ENCODE measurements at regions not wholly inside any gene's neighbourhood (a gene's known extent, or its start where the extent isn't known, plus 50 kb on each side); places are given as distances from the start of the nearest gene placed in this dataset.
"Not testable (repeated sequence)": the region's sequence is repeated elsewhere in the genome, so short reads cannot be mapped to it uniquely, and the experiment has no call there.

- not testable (repeated sequence) for H3K4me3 ChIP-seq (ENCODE audit: low read length); H3K27me3 ChIP-seq (replicated peaks; ENCODE audit: control insufficient read depth, insufficient read depth, low read length); H3K36me3 ChIP-seq (ENCODE audit: control insufficient read depth, insufficient read depth, low read length, severe bottlenecking); DNase-seq (ENCODE audit: low read depth); H3K9ac ChIP-seq (ENCODE audit: low read length); H3K4me1 ChIP-seq (ENCODE audit: control insufficient read depth, insufficient read depth, low read length); H3K9me3 ChIP-seq (ENCODE audit: control insufficient read depth, low read length)
These were observed 150.7 kb downstream of the TBC1D2B start for GRCh38 chr15:77926789-77927188.

- not testable (repeated sequence) for H3K4me3 ChIP-seq (ENCODE audit: low read length); H3K9ac ChIP-seq (ENCODE audit: low read length); DNase-seq (ENCODE audit: low read depth); H3K9me3 ChIP-seq (ENCODE audit: control insufficient read depth, low read length); H3K27me3 ChIP-seq (replicated peaks; ENCODE audit: control insufficient read depth, insufficient read depth, low read length); H3K36me3 ChIP-seq (ENCODE audit: control insufficient read depth, insufficient read depth, low read length, severe bottlenecking); H3K4me1 ChIP-seq (ENCODE audit: control insufficient read depth, insufficient read depth, low read length)
These were observed 151.2 kb downstream of the TBC1D2B start for GRCh38 chr15:77926296-77926695.

DNA sequence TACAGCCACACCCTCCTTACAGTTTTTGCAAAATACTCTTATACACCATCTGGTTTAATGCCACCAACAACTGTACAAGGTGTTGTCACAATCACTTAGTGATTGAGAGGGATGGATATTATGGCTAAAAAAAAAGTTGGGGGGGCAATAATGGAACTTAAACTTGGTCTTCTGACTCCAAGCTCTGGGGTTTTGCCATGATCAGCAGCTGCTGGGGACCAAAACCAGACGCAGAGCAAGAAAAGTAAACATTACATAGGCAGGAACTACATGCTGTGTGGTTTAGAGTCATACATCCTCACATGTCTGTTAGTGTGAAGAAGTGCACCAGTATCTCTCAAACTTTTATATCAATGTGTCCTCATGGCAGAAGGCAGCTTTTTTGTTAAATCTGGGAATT lies 152.4 kb downstream of the TBC1D2B start:
- H3K4me1 ChIP-seq (ENCODE audit: control insufficient read depth, insufficient read depth, low read length); H3K4me3 ChIP-seq (ENCODE audit: low read length); DNase-seq (ENCODE audit: low read depth); H3K36me3 ChIP-seq (ENCODE audit: control insufficient read depth, insufficient read depth, low read length, severe bottlenecking); H3K27me3 ChIP-seq (replicated peaks; ENCODE audit: control insufficient read depth, insufficient read depth, low read length); H3K9me3 ChIP-seq (ENCODE audit: control insufficient read depth, low read length); H3K9ac ChIP-seq (ENCODE audit: low read length): not testable (repeated sequence)

- no peaks in the 10 kb centered on the region for H3K9me3 ChIP-seq (ENCODE audit: control insufficient read depth, low read length)
- H3K4me3 ChIP-seq (ENCODE audit: low read length), result no peak overlapping the region
- H3K9ac ChIP-seq (ENCODE audit: low read length), result no peak overlapping the region
- no peaks in the 10 kb centered on the region for H3K36me3 ChIP-seq (ENCODE audit: control insufficient read depth, insufficient read depth, low read length, severe bottlenecking)
- H3K4me1 ChIP-seq (ENCODE audit: control insufficient read depth, insufficient read depth, low read length), result no peaks in the 10 kb centered on the region
- peaks cover 4% of the 10 kb centered on the region for H3K27me3 ChIP-seq (replicated peaks; ENCODE audit: control insufficient read depth, insufficient read depth, low read length)
- no peak for DNase-seq (ENCODE audit: low read depth)
These were observed 155.8 kb downstream of the TBC1D2B start for GRCh38 chr15:77921664-77922063.

DNA sequence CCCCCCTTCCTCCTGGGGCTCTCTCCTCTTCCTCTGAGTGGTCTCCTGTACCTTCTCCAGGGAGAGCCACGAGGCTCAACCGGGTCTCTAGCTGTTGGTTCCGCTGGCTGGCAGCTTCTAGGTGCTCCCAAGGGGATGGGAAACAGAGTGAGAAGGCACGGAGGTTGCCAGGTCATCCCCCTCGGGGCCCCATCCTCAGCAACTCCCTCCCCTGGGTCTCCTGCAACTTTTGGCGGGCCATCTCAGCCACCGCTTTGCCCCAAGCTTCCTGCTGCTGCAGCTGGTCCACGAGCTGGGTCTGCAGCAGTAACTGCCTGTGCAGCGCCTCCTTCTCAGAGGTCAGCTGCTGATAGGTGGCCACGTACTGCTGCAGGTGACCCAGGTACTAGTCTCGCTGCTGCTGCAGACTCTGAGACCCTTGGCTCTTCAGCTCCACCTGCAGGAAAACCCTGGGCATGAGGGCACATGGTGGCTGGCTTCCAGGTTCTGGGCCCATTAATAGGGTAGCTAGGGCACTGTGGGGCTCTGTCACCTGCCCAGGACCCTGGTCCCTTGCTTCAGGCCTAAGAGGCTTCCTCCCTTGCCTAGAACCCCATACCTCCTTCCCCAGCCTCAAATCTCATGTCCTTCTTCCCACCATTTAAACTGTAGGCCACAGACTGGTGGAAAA lies 160.4 kb downstream of the TBC1D2B start:
- H3K9ac ChIP-seq (ENCODE audit: low read length); H3K4me1 ChIP-seq (ENCODE audit: control insufficient read depth, insufficient read depth, low read length); H3K27me3 ChIP-seq (replicated peaks; ENCODE audit: control insufficient read depth, insufficient read depth, low read length); H3K36me3 ChIP-seq (ENCODE audit: control insufficient read depth, insufficient read depth, low read length, severe bottlenecking); H3K4me3 ChIP-seq (ENCODE audit: low read length); H3K9me3 ChIP-seq (ENCODE audit: control insufficient read depth, low read length); DNase-seq (ENCODE audit: low read depth): not testable (repeated sequence)

DNA sequence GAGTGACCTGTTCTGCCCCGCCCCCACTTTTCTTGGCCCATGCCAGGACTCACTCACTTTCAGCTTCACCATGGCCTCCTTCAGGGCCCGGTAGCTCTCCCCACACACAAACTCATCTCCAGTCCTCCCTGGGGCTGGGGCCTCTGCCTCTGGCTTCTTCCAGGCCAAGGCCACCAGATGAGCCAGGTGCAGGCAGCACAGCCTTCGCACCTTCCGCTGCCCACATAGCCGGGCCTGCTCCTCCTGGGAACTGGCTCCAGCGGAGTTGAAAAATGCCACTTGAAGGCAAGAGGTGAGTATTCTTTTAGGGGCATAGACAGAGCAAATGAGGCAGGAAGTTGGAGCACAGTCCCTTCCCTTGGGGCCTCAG lies 161.6 kb downstream of the TBC1D2B start:
- H3K9me3 ChIP-seq (ENCODE audit: control insufficient read depth, low read length); H3K36me3 ChIP-seq (ENCODE audit: control insufficient read depth, insufficient read depth, low read length, severe bottlenecking); H3K4me3 ChIP-seq (ENCODE audit: low read length); DNase-seq (ENCODE audit: low read depth); H3K9ac ChIP-seq (ENCODE audit: low read length); H3K27me3 ChIP-seq (replicated peaks; ENCODE audit: control insufficient read depth, insufficient read depth, low read length); H3K4me1 ChIP-seq (ENCODE audit: control insufficient read depth, insufficient read depth, low read length): not testable (repeated sequence)

DNA sequence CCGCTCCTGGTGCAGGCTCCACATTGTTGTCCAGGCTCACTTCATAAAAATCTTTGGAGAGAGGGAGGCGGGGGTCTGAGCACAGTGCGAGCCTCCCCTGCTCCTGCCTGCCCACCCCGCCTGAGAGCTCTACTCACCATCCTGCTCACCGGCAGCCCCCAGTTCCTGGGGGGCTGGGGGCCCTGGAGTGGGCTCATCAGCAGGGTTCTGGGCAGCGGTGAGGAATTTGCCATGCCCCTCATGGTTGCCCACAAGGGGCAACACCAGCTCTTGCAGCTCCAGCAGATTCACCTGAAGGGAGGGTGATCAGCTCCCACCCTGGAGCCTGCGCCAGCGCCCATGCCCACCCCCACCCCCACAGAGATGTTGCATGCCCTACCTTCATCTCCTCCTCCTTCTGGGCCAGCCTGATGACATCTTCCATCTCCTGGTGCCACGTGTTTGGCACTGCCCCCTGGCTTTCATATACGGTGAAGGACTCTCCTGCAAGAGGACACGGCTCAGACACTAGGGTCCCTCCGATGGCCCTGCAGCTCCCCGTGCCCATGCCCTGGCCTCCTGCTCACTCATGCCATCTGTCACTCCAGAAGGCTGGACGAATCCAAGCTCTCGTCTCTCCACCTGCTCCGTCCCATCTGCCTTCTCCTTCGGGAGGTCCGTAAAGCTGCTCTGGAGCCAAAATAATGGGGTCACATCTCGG lies 162.1 kb downstream of the TBC1D2B start:
- H3K9me3 ChIP-seq (ENCODE audit: control insufficient read depth, low read length), result no peaks in the 10 kb centered on the region
- DNase-seq (ENCODE audit: low read depth), result no peak
- peaks cover 3% of the 10 kb centered on the region for H3K27me3 ChIP-seq (replicated peaks; ENCODE audit: control insufficient read depth, insufficient read depth, low read length)
- H3K36me3 ChIP-seq (ENCODE audit: control insufficient read depth, insufficient read depth, low read length, severe bottlenecking), result no peaks in the 10 kb centered on the region
- H3K9ac ChIP-seq (ENCODE audit: low read length), result no peak overlapping the region
- no peaks in the 10 kb centered on the region for H3K4me1 ChIP-seq (ENCODE audit: control insufficient read depth, insufficient read depth, low read length)
- H3K4me3 ChIP-seq (ENCODE audit: low read length), result no peak overlapping the region

GRCh38 chr15:77914531-77914930 lies 163.0 kb downstream of the TBC1D2B start:
- H3K9ac ChIP-seq (ENCODE audit: low read length); H3K27me3 ChIP-seq (replicated peaks; ENCODE audit: control insufficient read depth, insufficient read depth, low read length); H3K4me1 ChIP-seq (ENCODE audit: control insufficient read depth, insufficient read depth, low read length); DNase-seq (ENCODE audit: low read depth); H3K36me3 ChIP-seq (ENCODE audit: control insufficient read depth, insufficient read depth, low read length, severe bottlenecking); H3K4me3 ChIP-seq (ENCODE audit: low read length); H3K9me3 ChIP-seq (ENCODE audit: control insufficient read depth, low read length): not testable (repeated sequence)

GRCh38 chr15:77910030-77910911 lies 167.2 kb downstream of the TBC1D2B start:
- H3K9me3 ChIP-seq (ENCODE audit: control insufficient read depth, low read length); H3K27me3 ChIP-seq (replicated peaks; ENCODE audit: control insufficient read depth, insufficient read depth, low read length); H3K4me1 ChIP-seq (ENCODE audit: control insufficient read depth, insufficient read depth, low read length); H3K36me3 ChIP-seq (ENCODE audit: control insufficient read depth, insufficient read depth, low read length, severe bottlenecking): not testable (repeated sequence)
- peak; percentile 65 for DNase-seq (ENCODE audit: low read depth)
- Histone ChIP-seq H3K4me3 (ENCODE audit: low read length) (peak overlapping the region; percentile 67), H3K9ac (ENCODE audit: low read length) (peak overlapping the region; percentile 78)

GRCh38 chr15:77909182-77909940 lies 168.2 kb downstream of the TBC1D2B start:
- no peaks in the 10 kb centered on the region for H3K9me3 ChIP-seq (ENCODE audit: control insufficient read depth, low read length)
- no peak overlapping the region for H3K9ac ChIP-seq (ENCODE audit: low read length)
- no peak for DNase-seq (ENCODE audit: low read depth)
- H3K4me1 ChIP-seq (ENCODE audit: control insufficient read depth, insufficient read depth, low read length), result no peaks in the 10 kb centered on the region
- no peaks in the 10 kb centered on the region for H3K27me3 ChIP-seq (replicated peaks; ENCODE audit: control insufficient read depth, insufficient read depth, low read length)
- H3K36me3 ChIP-seq (ENCODE audit: control insufficient read depth, insufficient read depth, low read length, severe bottlenecking), result no peaks in the 10 kb centered on the region
- no peak overlapping the region for H3K4me3 ChIP-seq (ENCODE audit: low read length)

- H3K4me3 ChIP-seq (ENCODE audit: low read length); DNase-seq (ENCODE audit: low read depth); H3K9ac ChIP-seq (ENCODE audit: low read length); H3K9me3 ChIP-seq (ENCODE audit: control insufficient read depth, low read length); H3K36me3 ChIP-seq (ENCODE audit: control insufficient read depth, insufficient read depth, low read length, severe bottlenecking); H3K4me1 ChIP-seq (ENCODE audit: control insufficient read depth, insufficient read depth, low read length); H3K27me3 ChIP-seq (replicated peaks; ENCODE audit: control insufficient read depth, insufficient read depth, low read length): not testable (repeated sequence)
These were observed 168.8 kb downstream of the TBC1D2B start for GRCh38 chr15:77908752-77909111.
